NT2/D1 (cell line): ENCODE measurements at regions not wholly inside any gene's neighbourhood (a gene's known extent, or its start where the extent isn't known, plus 50 kb on each side); places are given as distances from the start of the nearest gene placed in this dataset.

Experiments used
- DNase-seq: peaks from one replicate; pipeline ENCODE4 v3.0.0-alpha.2; 2011; ENCODE audit warnings: low read depth, low spot score
- H3K27me3 ChIP-seq: 2 replicates; pipeline ENCODE4 v1.6.0; 2011; ENCODE audit warnings: mild to moderate bottlenecking; ENCODE audit not compliant: insufficient read length, insufficient read depth
- H3K36me3 ChIP-seq: 2 replicates; pipeline ENCODE4 v1.6.1; 2011; ENCODE audit warnings: mild to moderate bottlenecking, low read length, mixed read lengths; ENCODE audit not compliant: insufficient read depth, insufficient read length
- H3K4me1 ChIP-seq: 2 replicates; pipeline ENCODE4 v1.5.1; 2011; ENCODE audit not compliant: insufficient read depth, insufficient read length
- H3K4me3 ChIP-seq: 2 replicates; pipeline ENCODE4 v1.5.1; 2011; ENCODE audit warnings: low read depth; ENCODE audit not compliant: insufficient read length
- H3K9ac ChIP-seq: 2 replicates; pipeline ENCODE4 v1.6.0; 2011; ENCODE audit warnings: low read depth; ENCODE audit not compliant: insufficient read length
- H3K9me3 ChIP-seq: 2 replicates; pipeline ENCODE4 v1.5.1; 2011; ENCODE audit warnings: mild to moderate bottlenecking, low read length; ENCODE audit not compliant: insufficient read depth
- SUZ12 ChIP-seq: IDR thresholded peaks from 2 replicates; pipeline ENCODE4 v1.6.1; 2011; ENCODE audit not compliant: insufficient read length, insufficient read depth; ENCODE audit errors: extremely low read depth
- YY1 ChIP-seq: IDR thresholded peaks from 2 replicates; pipeline ENCODE4 v1.6.1; 2011; ENCODE audit not compliant: insufficient read length, insufficient read depth
- ZNF274 ChIP-seq: IDR thresholded peaks from 2 replicates; pipeline ENCODE4 v1.6.1; 2011; ENCODE audit warnings: mild to moderate bottlenecking, low read depth, low read length

GRCh38 chr11:11789735-11790369, 51.9 kb upstream of the USP47 start:
- H3K27me3 ChIP-seq = no peaks in the 10 kb centered on the region
- no peaks in the 10 kb centered on the region for H3K4me1 ChIP-seq
- H3K4me3 ChIP-seq = no peak overlapping the region
- H3K36me3 ChIP-seq = no peaks in the 10 kb centered on the region
- TF ChIP-seq ZNF274 (no peak), YY1 (no peak), SUZ12 (no peak)
- no peak overlapping the region for H3K9ac ChIP-seq
- H3K9me3 ChIP-seq = no peaks in the 10 kb centered on the region
- no peak for DNase-seq

GRCh38 chr11:11788063-11788710, 53.6 kb upstream of the USP47 start:
- no peak for TF ChIP-seq YY1
- TF ChIP-seq SUZ12 = no peak
- no peak for TF ChIP-seq ZNF274

GRCh38 chr11:11787305-11788062, 54.3 kb upstream of the USP47 start:
- peak; percentile 42 for DNase-seq
- Histone ChIP-seq H3K4me1 (no peaks in the 10 kb centered on the region), H3K9me3 (no peaks in the 10 kb centered on the region), H3K27me3 (no peaks in the 10 kb centered on the region), H3K9ac (no peak overlapping the region), H3K4me3 (no peak overlapping the region), H3K36me3 (no peaks in the 10 kb centered on the region)
- TF ChIP-seq ZNF274 (no peak), SUZ12 (no peak), YY1 (no peak)

More at GRCh38 chr11:11788063-11788710, 53.6 kb upstream of the USP47 start:
- no peaks in the 10 kb centered on the region for H3K27me3 ChIP-seq
- H3K4me1 ChIP-seq = no peaks in the 10 kb centered on the region
- no peak overlapping the region for H3K4me3 ChIP-seq
- no peaks in the 10 kb centered on the region for H3K9me3 ChIP-seq
- H3K9ac ChIP-seq = no peak overlapping the region
- DNase-seq = no peak
- no peaks in the 10 kb centered on the region for H3K36me3 ChIP-seq

GRCh38 chr11:11786771-11787170, 55.0 kb upstream of the USP47 start:
- DNase-seq = no peak

GRCh38 chr11:11786234-11786633, 55.5 kb upstream of the USP47 start:
- H3K9ac ChIP-seq = no peak overlapping the region
- TF ChIP-seq ZNF274 (no peak), YY1 (no peak), SUZ12 (no peak)

More at GRCh38 chr11:11786771-11787170, 55.0 kb upstream of the USP47 start:
- Histone ChIP-seq H3K9me3 (no peaks in the 10 kb centered on the region), H3K36me3 (no peaks in the 10 kb centered on the region), H3K9ac (no peak overlapping the region), H3K4me3 (no peak overlapping the region), H3K27me3 (no peaks in the 10 kb centered on the region), H3K4me1 (no peaks in the 10 kb centered on the region)
- TF ChIP-seq YY1 (no peak), ZNF274 (no peak)

GRCh38 chr11:11782532-11783110, 59.2 kb upstream of the USP47 start:
- TF ChIP-seq ZNF274 = no peak
- TF ChIP-seq YY1 = no peak
- TF ChIP-seq SUZ12 = no peak
- no peaks in the 10 kb centered on the region for H3K36me3 ChIP-seq
- H3K9ac ChIP-seq = no peak overlapping the region
- H3K27me3 ChIP-seq = no peaks in the 10 kb centered on the region
- no peak overlapping the region for H3K4me3 ChIP-seq
- H3K4me1 ChIP-seq = no peaks in the 10 kb centered on the region
- H3K9me3 ChIP-seq = no peaks in the 10 kb centered on the region
- no peak for DNase-seq

More at GRCh38 chr11:11786234-11786633, 55.5 kb upstream of the USP47 start:
- H3K27me3 ChIP-seq = no peaks in the 10 kb centered on the region
- DNase-seq = no peak
- no peaks in the 10 kb centered on the region for H3K36me3 ChIP-seq
- no peaks in the 10 kb centered on the region for H3K9me3 ChIP-seq
- H3K4me3 ChIP-seq = no peak overlapping the region
- H3K4me1 ChIP-seq = no peaks in the 10 kb centered on the region

- no peaks in the 10 kb centered on the region for H3K36me3 ChIP-seq
- no peak overlapping the region for H3K9ac ChIP-seq
- H3K27me3 ChIP-seq = no peaks in the 10 kb centered on the region
- H3K4me3 ChIP-seq = no peak overlapping the region
- TF ChIP-seq SUZ12 = no peak
- no peak for TF ChIP-seq ZNF274
- TF ChIP-seq YY1 = no peak
- no peaks in the 10 kb centered on the region for H3K9me3 ChIP-seq
- DNase-seq = no peak
- H3K4me1 ChIP-seq = no peaks in the 10 kb centered on the region
Measured at GRCh38 chr11:11780858-11781257, 60.9 kb upstream of the USP47 start.
